DMS53 treated with DMSO at 0.1 percent for 48 hours (cell line): ENCODE measurements at regions not wholly inside any gene's neighbourhood (a gene's known extent, or its start where the extent isn't known, plus 50 kb on each side); places are given as distances from the start of the nearest gene placed in this dataset.

ENCODE experiments used
- DNase-seq: peaks from one replicate; lab custom pipeline; 2025; ENCODE audit not compliant: unreplicated experiment; lab: John Stamatoyannopoulos, UW

- DNase-seq, result no peak
Observed at GRCh38 chr14:98543074-98543473, 728.9 kb downstream of the BCL11B start.

GRCh38 chr14:98544174-98544573, 727.8 kb downstream of the BCL11B start:
- DNase-seq, result peak; percentile 4

GRCh38 chr14:98545181-98545580, 726.8 kb downstream of the BCL11B start:
- no peak for DNase-seq

GRCh38 chr14:98548071-98548686, 723.8 kb downstream of the BCL11B start:
- no peak for DNase-seq

DNA sequence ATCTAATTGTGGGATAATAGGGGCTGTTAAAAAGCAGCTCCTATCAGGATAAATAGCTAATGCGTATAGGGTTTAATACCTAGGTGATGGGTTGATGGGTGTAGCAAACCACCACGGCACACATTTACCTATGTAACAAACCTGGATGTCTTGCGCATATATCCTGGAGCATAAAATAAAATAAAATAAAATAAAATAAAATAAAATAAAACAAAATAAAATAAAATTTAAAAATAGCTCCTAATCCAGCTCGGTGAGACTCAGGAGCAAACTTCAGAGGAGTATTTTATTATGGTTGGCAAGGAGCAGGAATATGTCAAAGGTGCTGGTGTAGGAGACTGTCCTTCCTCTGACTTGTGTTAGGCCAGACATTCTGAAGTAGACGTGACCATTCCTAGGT, 721.0 kb downstream of the BCL11B start:
- DNase-seq, result no peak

DNA sequence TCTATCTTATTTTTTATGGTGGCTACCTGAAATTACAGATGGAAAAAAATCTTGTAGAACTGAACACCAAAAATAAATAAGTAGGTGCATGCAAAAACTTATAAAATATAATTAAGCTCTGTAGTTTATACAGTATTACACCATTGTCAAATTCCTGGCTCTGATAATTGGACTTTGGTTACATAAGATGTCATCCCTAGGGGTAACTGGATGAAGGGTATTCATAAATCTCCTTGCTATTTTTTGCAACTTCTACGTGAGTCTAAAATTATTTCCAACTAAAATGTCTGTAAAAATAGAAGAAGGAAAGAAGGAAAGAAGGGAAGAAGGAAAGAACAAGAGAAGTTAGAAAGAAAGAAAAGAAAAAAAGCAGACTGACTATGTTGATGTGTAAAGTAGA, 716.6 kb downstream of the BCL11B start:
- no peak for DNase-seq

DNA sequence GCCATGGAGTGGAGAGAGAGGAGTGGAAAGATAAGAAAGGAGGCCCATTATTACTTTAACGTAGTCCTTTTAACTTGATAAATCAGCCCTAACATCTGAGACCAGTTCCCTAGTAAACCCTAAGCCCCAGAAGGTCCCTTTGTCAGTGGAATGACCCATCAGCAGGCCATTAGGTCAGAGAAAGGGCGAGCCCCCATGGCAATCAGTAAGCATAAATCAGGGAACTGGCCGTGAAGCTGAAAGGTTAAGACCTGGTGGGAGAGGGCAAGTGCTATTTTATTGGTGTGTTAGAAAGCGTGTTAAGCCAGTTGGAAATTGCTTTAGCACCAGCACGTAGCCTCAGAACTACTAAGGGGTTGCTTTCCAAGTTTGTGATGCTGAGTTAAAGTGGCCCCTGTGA, 708.0 kb downstream of the BCL11B start:
- no peak for DNase-seq

DNA sequence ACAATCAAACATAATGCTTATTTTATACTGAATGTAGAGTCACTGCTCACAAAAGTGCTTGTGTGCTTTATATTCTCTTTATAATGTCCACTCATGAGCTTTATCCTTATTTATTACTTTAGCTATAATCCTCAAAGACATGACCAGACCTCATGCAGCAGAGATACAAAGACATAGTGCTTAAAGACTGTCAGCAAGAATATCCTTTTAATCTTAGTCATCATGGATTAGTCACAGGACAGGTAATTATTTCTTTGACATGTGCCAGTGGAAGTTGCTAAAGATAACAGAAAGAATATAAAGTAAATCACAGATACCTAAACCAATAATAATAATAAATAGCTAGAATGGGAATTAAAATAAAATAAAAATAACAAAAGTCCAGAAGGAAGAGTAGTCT, 707.5 kb downstream of the BCL11B start:
- DNase-seq, result no peak

- DNase-seq, result no peak
Observed at GRCh38 chr14:98571104-98571503, 700.9 kb downstream of the BCL11B start.

- DNase-seq, result no peak
Observed at GRCh38 chr14:98573082-98573481, 698.9 kb downstream of the BCL11B start.

DNA sequence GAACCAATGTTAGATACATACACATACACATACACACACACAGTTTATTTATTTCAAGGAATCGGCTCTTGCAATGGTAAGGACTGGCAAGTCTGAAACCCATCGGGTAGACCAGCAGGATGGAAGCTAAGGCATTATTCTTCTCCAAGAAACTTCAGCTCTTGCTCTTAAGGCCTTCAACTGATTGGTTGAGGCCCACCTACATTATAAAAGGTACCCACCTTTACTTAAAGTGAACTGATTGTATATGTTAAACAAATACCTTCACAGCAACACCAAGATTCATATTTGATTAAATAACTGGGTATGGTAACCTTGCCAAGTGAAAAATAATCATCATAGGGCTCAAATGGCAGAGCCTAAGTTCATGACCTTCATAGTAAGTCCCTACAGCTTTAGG, 695.5 kb downstream of the BCL11B start:
- no peak for DNase-seq

- DNase-seq, result no peak
Observed at GRCh38 chr14:98578204-98578603, 693.8 kb downstream of the BCL11B start.

DNA sequence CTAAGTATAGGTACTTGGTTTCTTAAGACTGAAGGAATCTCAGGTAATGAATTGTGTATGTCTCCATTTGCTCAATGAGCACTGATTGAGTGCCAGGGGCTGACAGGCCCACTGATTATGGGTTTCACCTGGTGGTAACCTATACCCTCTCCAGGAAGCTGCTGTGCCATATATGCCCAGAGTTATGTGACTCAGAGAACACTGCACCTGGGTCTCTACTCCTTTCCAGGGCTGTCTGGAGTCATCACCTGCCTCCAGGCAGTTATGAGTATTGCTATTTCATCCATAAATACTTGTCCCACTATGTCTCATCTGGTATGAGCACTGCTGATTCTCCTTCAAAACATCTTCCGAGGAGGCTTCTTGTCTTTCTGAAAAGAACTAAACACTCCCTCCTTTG, 692.9 kb downstream of the BCL11B start:
- no peak for DNase-seq

- no peak for DNase-seq
Observed at GRCh38 chr14:98580131-98580678, 691.8 kb downstream of the BCL11B start.

DNA sequence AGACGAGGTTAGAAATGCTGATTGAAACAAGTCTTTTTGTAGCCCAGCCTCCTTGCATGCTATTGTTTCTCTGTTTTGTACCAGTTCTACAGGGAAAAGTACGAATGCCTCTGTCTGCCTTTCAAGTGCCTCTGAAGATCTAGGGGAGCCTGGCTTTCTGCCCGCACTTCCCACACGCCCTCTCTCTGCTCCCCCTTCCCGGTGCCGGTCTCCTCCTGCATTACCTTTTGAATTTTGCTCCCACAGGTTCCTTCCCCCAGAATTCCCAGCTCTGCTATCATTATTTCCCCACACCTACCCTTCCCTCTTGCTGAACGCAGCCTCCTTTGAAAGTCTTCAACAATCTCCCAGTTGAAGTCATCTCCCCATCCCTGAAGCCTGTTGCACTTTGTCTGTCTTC, 689.7 kb downstream of the BCL11B start:
- DNase-seq, result no peak

- DNase-seq, result no peak
Observed at GRCh38 chr14:98591161-98591560, 680.8 kb downstream of the BCL11B start.

GRCh38 chr14:98592611-98593170, 679.3 kb downstream of the BCL11B start:
- no peak for DNase-seq

DNA sequence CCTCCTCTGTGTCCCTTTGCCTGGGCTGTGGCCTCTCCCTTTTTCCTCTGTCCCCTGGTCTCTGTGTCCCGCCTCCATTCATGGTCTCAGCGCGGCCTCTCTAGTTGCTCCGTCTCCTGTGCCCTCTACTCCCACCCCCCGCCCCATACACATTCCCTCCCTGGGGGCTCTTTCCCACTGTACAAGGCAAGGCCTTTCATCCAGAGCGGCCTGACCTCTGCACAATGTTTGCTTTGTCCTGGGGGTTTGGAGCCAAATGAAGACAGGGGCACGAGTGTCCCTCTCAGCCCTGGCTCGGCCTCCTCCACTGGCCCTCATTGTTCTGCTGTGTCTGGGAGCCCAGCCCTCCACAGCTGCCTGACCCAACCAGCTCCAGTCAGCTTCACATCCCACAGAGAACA, 678.6 kb downstream of the BCL11B start:
- no peak for DNase-seq

DNA sequence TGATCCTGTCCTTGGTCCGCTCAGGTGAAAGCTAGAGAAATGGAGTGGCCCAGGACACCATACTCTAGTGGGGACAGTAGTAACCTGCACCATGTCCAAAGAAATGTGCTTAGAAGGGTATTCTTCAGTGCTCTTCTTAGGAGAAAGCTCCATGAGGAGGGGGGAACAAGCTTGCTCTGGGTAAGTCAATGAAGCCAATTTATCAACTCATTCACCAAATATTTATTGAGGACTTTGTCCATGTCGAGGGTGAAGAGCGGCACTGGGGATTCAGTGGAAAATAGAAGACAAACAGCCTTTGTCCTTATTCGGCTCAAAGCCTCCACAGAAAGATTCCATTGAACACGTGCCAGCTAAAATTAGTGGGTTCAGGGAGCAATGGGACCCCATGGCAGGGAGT, 677.8 kb downstream of the BCL11B start:
- no peak for DNase-seq

GRCh38 chr14:98598576-98598975, 673.4 kb downstream of the BCL11B start:
- no peak for DNase-seq

DNA sequence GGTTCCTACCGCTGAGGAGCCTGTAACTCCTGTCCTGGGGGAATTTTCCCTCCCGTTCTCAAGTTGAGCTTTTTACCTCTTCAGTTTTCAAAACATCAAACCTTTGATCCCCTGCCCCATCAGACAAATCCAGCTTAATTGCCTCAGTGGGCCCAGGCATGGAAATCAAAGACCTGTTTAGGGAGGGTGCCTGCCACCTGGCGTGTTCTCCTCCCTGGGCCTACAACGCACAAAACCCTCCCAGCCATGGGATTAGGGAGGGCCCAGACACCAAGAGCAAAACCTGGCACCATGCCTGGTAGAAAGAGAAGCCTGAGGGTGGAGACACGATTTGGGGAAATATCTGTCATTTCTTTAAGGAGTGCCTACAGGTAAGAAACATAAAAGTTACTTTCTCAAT, 672.9 kb downstream of the BCL11B start:
- no peak for DNase-seq

GRCh38 chr14:98602983-98603382, 669.0 kb downstream of the BCL11B start:
- no peak for DNase-seq

- no peak for DNase-seq
Observed at GRCh38 chr14:98605043-98605442, 667.0 kb downstream of the BCL11B start.
